SK-N-SH treated with all-trans-retinoic acid at 6 μM for 48 hours (cell line): ENCODE measurements at regions not wholly inside any gene's neighbourhood (a gene's known extent, or its start where the extent isn't known, plus 50 kb on each side); places are given as distances from the start of the nearest gene placed in this dataset.

ENCODE experiments used
- ATAC-seq: fragments of 200-7000 bp; cut with Tn5 transposase; 3 replicates; pipeline ENCODE4 v1.9.1; 2020; ENCODE audit warnings: mild to moderate bottlenecking, moderate library complexity
- ARNTL ChIP-seq: fragments of 450-650 bp; formaldehyde crosslinking; IDR thresholded peaks from 2 replicates; pipeline ENCODE4 v1.5.0; 2020; ENCODE audit warnings: low read depth, mild to moderate bottlenecking, moderate library complexity, borderline replicate concordance
- BACH2 ChIP-seq: fragments of 250-450 bp; sonication (Bioruptor Pico); IDR thresholded peaks from 2 replicates; pipeline ENCODE4 v1.9.0; 2021; ENCODE audit warnings: mild to moderate bottlenecking, borderline replicate concordance
- CSDC2 ChIP-seq: fragments of 250-450 bp; sonication (Bioruptor Pico); IDR thresholded peaks from 2 replicates; pipeline ENCODE4 v1.5.0; 2020; ENCODE audit warnings: mild to moderate bottlenecking, moderate library complexity
- CSRNP3 ChIP-seq: fragments of 250-450 bp; sonication (Bioruptor Pico); IDR thresholded peaks from 2 replicates; pipeline ENCODE4 v1.5.1; 2021; ENCODE audit warnings: mild to moderate bottlenecking, moderate library complexity
- ESRRG ChIP-seq: fragments of 250-450 bp; sonication (Bioruptor Pico); IDR thresholded peaks from 2 replicates; pipeline ENCODE4 v1.6.1; 2021; ENCODE audit warnings: mild to moderate bottlenecking
- GLIS3 ChIP-seq: fragments of 250-450 bp; sonication (Bioruptor Pico); IDR thresholded peaks from 2 replicates; pipeline ENCODE4 v1.5.0; 2020; ENCODE audit warnings: mild to moderate bottlenecking, moderate library complexity
- ISL1 ChIP-seq: fragments of 250-450 bp; sonication (Bioruptor Pico); IDR thresholded peaks from 2 replicates; pipeline ENCODE4 v2.1.2; 2022; ENCODE audit warnings: mild to moderate bottlenecking, moderate library complexity
- OSR1 ChIP-seq: fragments of 250-450 bp; sonication (Bioruptor Pico); IDR thresholded peaks from 2 replicates; pipeline ENCODE4 v1.8.0; 2022; ENCODE audit warnings: moderate library complexity, mild to moderate bottlenecking, inconsistent platforms
- PPARA ChIP-seq: fragments of 250-450 bp; sonication (Bioruptor Pico); IDR thresholded peaks from 2 replicates; pipeline ENCODE4 v1.5.0; 2020; ENCODE audit warnings: mild to moderate bottlenecking, borderline replicate concordance
- RARB ChIP-seq: fragments of 250-450 bp; sonication (Bioruptor Pico); IDR thresholded peaks from 2 replicates; pipeline ENCODE4 v1.8.0; 2021; ENCODE audit warnings: mild to moderate bottlenecking, moderate library complexity
- SNAI2 ChIP-seq: fragments of 250-450 bp; sonication (Bioruptor Pico); IDR thresholded peaks from 2 replicates; pipeline ENCODE4 v1.5.0; 2020; ENCODE audit warnings: mild to moderate bottlenecking, moderate library complexity
- TCF4 ChIP-seq: fragments of 250-450 bp; sonication (Bioruptor Pico); IDR thresholded peaks from 2 replicates; pipeline ENCODE4 v1.8.0; 2021; ENCODE audit warnings: mild to moderate bottlenecking, moderate library complexity, borderline replicate concordance
- TOX ChIP-seq: fragments of 250-450 bp; sonication (Bioruptor Pico); IDR thresholded peaks from 2 replicates; pipeline ENCODE4 v1.8.0; 2021; ENCODE audit warnings: mild to moderate bottlenecking, moderate library complexity, borderline replicate concordance
- ZC3H10 ChIP-seq: fragments of 250-450 bp; sonication (Bioruptor Pico); IDR thresholded peaks from 2 replicates; pipeline ENCODE4 v1.5.1; 2021; ENCODE audit warnings: mild to moderate bottlenecking, moderate library complexity
- ZFP3 ChIP-seq: fragments of 250-450 bp; sonication (Bioruptor Pico); IDR thresholded peaks from 2 replicates; pipeline ENCODE4 v1.5.0; 2020; ENCODE audit warnings: mild to moderate bottlenecking, moderate library complexity
- ZFP30 ChIP-seq: fragments of 450-650 bp; formaldehyde crosslinking; IDR thresholded peaks from 2 replicates; pipeline ENCODE4 v1.5.0; 2022; ENCODE audit warnings: mild to moderate bottlenecking, moderate library complexity
- ZNF565 ChIP-seq: fragments of 450-650 bp; formaldehyde crosslinking; conservative IDR thresholded peaks from 2 replicates; pipeline ENCODE4 v1.5.0; 2020; ENCODE audit warnings: low read depth, mild to moderate bottlenecking, moderate library complexity
- ZNF70 ChIP-seq: fragments of 450-650 bp; formaldehyde crosslinking; IDR thresholded peaks from 2 replicates; pipeline ENCODE4 v1.5.0; 2020; ENCODE audit warnings: mild to moderate bottlenecking, moderate library complexity
- ZNF8 ChIP-seq: fragments of 450-650 bp; formaldehyde crosslinking; IDR thresholded peaks from 2 replicates; pipeline ENCODE4 v1.5.0; 2020; ENCODE audit warnings: mild to moderate bottlenecking, moderate library complexity
- TF ChIP-seq, protein P1 (sequence below): fragments of 250-450 bp; sonication (Bioruptor Pico); IDR thresholded peaks from 2 replicates; pipeline ENCODE4 v1.5.0; 2020; ENCODE audit warnings: mild to moderate bottlenecking, moderate library complexity
- TF ChIP-seq, protein P2 (sequence below): fragments of 250-450 bp; sonication (Bioruptor Pico); IDR thresholded peaks from 2 replicates; pipeline ENCODE4 v1.8.0; 2020; ENCODE audit warnings: mild to moderate bottlenecking, moderate library complexity, borderline replicate concordance
- TF ChIP-seq, protein P3 (sequence below): fragments of 250-450 bp; sonication (Bioruptor Pico); IDR thresholded peaks from 2 replicates; pipeline ENCODE4 v1.5.1; 2020; ENCODE audit warnings: low read depth, mild to moderate bottlenecking, moderate library complexity
- TF ChIP-seq, protein P4 (sequence below): fragments of 250-450 bp; sonication (Bioruptor Pico); IDR thresholded peaks from 2 replicates; pipeline ENCODE4 v1.8.0; 2021; ENCODE audit warnings: low read depth, mild to moderate bottlenecking, moderate library complexity, borderline replicate concordance

DNA sequence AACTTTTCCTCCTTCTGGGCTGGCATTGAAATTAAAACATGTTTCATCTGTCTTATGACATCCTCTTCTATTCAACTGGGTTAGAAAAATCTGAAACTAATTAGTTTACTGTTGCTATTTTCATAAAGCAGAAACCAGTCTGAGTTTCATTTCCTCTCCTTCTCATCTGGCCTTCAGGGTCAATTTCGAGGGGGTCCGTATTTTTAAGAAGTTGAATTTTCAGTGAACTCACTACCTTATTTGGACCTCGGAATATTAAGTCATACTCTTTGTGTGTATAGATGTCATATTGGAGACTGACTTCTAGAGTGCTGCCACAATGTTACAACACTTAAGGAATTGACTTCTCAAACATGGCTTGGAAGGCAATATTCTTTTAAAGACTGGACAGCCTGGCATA, 485.9 kb downstream of the SQOR start:
- ATAC-seq = no peak
- TF ChIP-seq ZNF8 = no peak
- TF ChIP-seq SNAI2 (CRISPR knock-in tag) = no peak
- TF ChIP-seq ESRRG (CRISPR knock-in tag) = no peak
- no peak for TF ChIP-seq ZNF565 (CRISPR knock-in tag)
- TF ChIP-seq TCF4 = no peak
- TF ChIP-seq OSR1 = no peak
- TF ChIP-seq, protein P1, sequence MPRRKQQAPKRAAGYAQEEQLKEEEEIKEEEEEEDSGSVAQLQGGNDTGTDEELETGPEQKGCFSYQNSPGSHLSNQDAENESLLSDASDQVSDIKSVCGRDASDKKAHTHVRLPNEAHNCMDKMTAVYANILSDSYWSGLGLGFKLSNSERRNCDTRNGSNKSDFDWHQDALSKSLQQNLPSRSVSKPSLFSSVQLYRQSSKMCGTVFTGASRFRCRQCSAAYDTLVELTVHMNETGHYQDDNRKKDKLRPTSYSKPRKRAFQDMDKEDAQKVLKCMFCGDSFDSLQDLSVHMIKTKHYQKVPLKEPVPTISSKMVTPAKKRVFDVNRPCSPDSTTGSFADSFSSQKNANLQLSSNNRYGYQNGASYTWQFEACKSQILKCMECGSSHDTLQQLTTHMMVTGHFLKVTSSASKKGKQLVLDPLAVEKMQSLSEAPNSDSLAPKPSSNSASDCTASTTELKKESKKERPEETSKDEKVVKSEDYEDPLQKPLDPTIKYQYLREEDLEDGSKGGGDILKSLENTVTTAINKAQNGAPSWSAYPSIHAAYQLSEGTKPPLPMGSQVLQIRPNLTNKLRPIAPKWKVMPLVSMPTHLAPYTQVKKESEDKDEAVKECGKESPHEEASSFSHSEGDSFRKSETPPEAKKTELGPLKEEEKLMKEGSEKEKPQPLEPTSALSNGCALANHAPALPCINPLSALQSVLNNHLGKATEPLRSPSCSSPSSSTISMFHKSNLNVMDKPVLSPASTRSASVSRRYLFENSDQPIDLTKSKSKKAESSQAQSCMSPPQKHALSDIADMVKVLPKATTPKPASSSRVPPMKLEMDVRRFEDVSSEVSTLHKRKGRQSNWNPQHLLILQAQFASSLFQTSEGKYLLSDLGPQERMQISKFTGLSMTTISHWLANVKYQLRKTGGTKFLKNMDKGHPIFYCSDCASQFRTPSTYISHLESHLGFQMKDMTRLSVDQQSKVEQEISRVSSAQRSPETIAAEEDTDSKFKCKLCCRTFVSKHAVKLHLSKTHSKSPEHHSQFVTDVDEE = no peak
- no peak for TF ChIP-seq TOX (CRISPR knock-in tag)
- TF ChIP-seq CSRNP3 (CRISPR knock-in tag) = no peak
- no peak for TF ChIP-seq ZNF70 (CRISPR knock-in tag)
- no peak for TF ChIP-seq ZFP30 (CRISPR knock-in tag)
- no peak for TF ChIP-seq RARB (CRISPR knock-in tag)
- TF ChIP-seq ISL1 (CRISPR knock-in tag) = no peak
- no peak for TF ChIP-seq ARNTL (CRISPR knock-in tag)
- TF ChIP-seq CSDC2 = no peak

GRCh38 chr15:46121441-46121840, 486.6 kb downstream of the SQOR start:
- TF ChIP-seq ZC3H10 (CRISPR knock-in tag) (no peak), SNAI2 (CRISPR knock-in tag) (no peak), OSR1 (no peak), TOX (CRISPR knock-in tag) (no peak), CSRNP3 (CRISPR knock-in tag) (no peak), RARB (CRISPR knock-in tag) (no peak)
- TF ChIP-seq, protein P2, sequence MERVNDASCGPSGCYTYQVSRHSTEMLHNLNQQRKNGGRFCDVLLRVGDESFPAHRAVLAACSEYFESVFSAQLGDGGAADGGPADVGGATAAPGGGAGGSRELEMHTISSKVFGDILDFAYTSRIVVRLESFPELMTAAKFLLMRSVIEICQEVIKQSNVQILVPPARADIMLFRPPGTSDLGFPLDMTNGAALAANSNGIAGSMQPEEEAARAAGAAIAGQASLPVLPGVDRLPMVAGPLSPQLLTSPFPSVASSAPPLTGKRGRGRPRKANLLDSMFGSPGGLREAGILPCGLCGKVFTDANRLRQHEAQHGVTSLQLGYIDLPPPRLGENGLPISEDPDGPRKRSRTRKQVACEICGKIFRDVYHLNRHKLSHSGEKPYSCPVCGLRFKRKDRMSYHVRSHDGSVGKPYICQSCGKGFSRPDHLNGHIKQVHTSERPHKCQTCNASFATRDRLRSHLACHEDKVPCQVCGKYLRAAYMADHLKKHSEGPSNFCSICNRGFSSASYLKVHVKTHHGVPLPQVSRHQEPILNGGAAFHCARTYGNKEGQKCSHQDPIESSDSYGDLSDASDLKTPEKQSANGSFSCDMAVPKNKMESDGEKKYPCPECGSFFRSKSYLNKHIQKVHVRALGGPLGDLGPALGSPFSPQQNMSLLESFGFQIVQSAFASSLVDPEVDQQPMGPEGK (CRISPR knock-in tag) = no peak
- TF ChIP-seq, protein P3, sequence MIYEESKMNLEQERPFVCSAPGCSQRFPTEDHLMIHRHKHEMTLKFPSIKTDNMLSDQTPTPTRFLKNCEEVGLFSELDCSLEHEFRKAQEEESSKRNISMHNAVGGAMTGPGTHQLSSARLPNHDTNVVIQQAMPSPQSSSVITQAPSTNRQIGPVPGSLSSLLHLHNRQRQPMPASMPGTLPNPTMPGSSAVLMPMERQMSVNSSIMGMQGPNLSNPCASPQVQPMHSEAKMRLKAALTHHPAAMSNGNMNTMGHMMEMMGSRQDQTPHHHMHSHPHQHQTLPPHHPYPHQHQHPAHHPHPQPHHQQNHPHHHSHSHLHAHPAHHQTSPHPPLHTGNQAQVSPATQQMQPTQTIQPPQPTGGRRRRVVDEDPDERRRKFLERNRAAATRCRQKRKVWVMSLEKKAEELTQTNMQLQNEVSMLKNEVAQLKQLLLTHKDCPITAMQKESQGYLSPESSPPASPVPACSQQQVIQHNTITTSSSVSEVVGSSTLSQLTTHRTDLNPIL (CRISPR knock-in tag) = no peak
- ATAC-seq = no peak

DNA sequence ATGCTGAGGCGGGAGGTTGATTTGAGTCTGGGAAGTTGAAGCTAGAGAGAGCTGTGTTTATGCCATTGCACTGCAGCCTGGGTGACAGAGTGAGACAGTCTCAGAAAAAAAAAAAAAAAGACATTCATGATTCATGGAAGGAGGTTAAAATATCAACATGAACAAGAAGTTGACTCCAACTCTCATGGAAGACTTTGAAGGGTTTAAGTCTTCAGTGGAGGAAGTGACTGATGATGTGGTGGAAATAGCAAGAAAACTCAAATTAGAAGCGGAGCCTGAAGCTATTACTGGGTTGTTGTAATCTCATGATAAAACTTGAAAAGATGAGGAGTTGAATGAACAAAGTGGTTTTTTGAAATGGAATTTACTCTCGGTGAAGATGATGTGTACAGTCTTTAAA, 491.8 kb downstream of the SQOR start:
- no peak for ATAC-seq
- TF ChIP-seq, protein P3 (CRISPR knock-in tag) = no peak
- TF ChIP-seq ZNF8 (no peak), ARNTL (CRISPR knock-in tag) (no peak), OSR1 (no peak), CSRNP3 (CRISPR knock-in tag) (no peak), BACH2 (CRISPR knock-in tag) (no peak), SNAI2 (CRISPR knock-in tag) (no peak), ZNF70 (CRISPR knock-in tag) (no peak), PPARA (no peak), TOX (CRISPR knock-in tag) (no peak), ZFP3 (CRISPR knock-in tag) (no peak), ISL1 (CRISPR knock-in tag) (no peak), ZNF565 (CRISPR knock-in tag) (no peak), GLIS3 (CRISPR knock-in tag) (no peak), CSDC2 (no peak), ZC3H10 (CRISPR knock-in tag) (no peak), ESRRG (CRISPR knock-in tag) (no peak)
- TF ChIP-seq, protein P4, sequence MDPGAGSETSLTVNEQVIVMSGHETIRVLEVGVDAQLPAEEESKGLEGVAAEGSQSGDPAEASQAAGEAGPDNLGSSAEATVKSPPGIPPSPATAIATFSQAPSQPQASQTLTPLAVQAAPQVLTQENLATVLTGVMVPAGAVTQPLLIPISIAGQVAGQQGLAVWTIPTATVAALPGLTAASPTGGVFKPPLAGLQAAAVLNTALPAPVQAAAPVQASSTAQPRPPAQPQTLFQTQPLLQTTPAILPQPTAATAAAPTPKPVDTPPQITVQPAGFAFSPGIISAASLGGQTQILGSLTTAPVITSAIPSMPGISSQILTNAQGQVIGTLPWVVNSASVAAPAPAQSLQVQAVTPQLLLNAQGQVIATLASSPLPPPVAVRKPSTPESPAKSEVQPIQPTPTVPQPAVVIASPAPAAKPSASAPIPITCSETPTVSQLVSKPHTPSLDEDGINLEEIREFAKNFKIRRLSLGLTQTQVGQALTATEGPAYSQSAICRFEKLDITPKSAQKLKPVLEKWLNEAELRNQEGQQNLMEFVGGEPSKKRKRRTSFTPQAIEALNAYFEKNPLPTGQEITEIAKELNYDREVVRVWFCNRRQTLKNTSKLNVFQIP (CRISPR knock-in tag) = no peak
